Astrocyte of the spinal cord (primary cell): ENCODE measurements at regions not wholly inside any gene's neighbourhood (a gene's known extent, or its start where the extent isn't known, plus 50 kb on each side); places are given as distances from the start of the nearest gene placed in this dataset.
A peak's percentile ranks its signal among the peaks of the same experiment; 100 is the strongest.

Experiments
- DNase-seq: peaks from one replicate; pipeline ENCODE4 v3.0.0; 2011; ENCODE audit warnings: low read depth, low spot score
- H3K4me3 ChIP-seq: 2 replicates; pipeline ENCODE4 v1.5.1; 2011; ENCODE audit warnings: low read depth, mild to moderate bottlenecking, low read length, moderate library complexity
- in situ Hi-C: cut with HindIII; loops from 2 replicates; pipeline ENCODE4 v1.10.0; 2017; ENCODE audit warnings: low sequenced_read_pairs
- TF ChIP-seq, protein P1 (sequence below): IDR thresholded peaks from 2 replicates; pipeline ENCODE4 v1.5.1; 2012; ENCODE audit warnings: low read depth, mild to moderate bottlenecking, low read length, inconsistent platforms

DNA sequence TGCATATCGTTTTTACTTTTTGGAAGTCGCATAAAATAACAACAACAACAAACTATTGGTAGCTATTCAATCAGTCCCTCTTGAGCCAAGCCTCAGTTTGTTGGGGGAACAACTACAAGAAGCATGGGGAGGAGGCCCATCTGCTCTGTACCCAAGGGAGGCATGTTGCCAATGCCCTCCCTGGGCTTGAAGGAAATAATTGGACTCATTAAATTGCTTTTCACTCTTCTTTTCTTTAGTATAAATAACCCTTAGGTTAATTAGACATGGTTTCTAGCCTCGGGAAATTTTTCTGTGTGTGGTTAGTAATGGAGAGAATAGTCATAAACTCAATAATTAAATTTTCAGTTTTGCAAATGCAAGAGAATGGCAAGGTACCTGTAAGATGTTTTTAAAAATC is 500.7 kb downstream of the TLE4 start:
- TF ChIP-seq, protein P1, sequence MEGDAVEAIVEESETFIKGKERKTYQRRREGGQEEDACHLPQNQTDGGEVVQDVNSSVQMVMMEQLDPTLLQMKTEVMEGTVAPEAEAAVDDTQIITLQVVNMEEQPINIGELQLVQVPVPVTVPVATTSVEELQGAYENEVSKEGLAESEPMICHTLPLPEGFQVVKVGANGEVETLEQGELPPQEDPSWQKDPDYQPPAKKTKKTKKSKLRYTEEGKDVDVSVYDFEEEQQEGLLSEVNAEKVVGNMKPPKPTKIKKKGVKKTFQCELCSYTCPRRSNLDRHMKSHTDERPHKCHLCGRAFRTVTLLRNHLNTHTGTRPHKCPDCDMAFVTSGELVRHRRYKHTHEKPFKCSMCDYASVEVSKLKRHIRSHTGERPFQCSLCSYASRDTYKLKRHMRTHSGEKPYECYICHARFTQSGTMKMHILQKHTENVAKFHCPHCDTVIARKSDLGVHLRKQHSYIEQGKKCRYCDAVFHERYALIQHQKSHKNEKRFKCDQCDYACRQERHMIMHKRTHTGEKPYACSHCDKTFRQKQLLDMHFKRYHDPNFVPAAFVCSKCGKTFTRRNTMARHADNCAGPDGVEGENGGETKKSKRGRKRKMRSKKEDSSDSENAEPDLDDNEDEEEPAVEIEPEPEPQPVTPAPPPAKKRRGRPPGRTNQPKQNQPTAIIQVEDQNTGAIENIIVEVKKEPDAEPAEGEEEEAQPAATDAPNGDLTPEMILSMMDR, result no peak
- DNase-seq, result no peak
- in situ Hi-C loops, result no loop called here
- no peak overlapping the region for H3K4me3 ChIP-seq

DNA sequence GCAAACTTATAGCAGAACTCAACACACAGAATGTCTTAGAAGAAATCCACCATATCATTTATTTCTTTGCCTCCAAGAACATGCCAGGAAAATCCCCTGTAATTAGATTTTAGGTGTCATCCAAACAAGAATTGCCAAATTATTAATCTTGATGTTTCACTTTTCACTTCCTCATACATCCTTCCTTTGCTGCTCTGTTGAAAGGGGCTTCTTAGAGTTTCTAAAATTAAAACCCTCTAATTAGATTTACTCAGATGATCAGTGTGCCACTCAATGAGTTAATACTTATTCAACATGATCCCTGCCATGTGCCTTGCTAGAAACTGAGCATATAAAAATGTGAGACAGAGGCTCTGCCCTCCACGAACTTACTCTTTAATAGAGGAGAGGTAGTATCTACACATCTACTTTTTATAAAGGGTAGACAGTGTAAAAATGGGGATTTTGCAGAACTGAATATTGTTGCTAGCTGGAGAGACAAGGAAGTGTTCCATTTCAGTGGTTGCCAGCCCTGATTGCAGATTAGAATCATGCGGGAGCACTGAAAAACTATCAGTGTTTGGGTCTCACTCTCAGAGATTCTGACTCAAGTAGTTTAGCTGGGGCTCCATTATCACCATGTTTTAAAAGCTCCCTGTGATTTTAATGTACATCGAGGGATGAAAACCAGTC is 498.4 kb downstream of the TLE4 start:
- DNase-seq, result no peak
- TF ChIP-seq, protein P1, result no peak
- no peak overlapping the region for H3K4me3 ChIP-seq
- in situ Hi-C loops, result no loop called here

DNA sequence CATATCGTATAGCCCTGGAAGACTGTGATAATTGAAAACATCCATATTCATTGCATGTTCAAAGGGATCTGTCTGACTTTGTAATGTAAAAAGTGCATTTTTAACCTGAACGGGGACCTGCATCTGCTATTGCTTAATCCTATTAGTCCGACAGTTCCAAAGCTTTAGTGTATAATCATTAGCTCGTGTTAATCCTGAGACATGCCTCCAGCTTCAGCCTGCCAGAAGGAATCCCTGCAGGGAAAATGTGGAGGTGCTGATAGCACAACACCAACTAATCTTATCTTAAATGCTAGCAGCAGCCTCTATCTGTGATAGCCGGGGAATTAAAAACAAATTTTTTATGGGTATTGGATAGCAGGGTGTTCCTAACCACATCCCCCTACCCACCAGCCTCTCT is 495.2 kb downstream of the TLE4 start:
- in situ Hi-C loops, result no loop called here
- no peak for DNase-seq
- no peak overlapping the region for H3K4me3 ChIP-seq
- TF ChIP-seq, protein P1, result no peak

DNA sequence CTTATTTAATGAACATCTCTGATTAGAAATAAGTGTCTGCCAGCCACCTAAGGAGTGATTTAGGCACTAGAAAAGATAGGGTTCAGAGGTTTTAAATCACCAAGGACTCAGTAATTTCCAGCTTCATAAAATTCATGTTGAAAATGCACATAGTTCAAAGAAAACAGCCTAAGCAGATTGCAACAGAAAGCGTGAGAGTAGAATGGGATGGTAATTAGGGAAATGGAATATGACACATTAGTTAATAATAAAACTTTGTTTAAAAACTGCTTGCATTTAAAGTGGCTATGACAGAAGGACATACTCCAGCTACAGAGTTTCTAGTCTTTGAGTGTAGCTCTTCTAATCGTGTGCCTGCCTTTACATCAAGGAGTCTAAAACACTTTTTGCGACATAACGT is 490.8 kb downstream of the TLE4 start:
- TF ChIP-seq, protein P1, result no peak
- H3K4me3 ChIP-seq, result no peak overlapping the region
- DNase-seq, result no peak
- in situ Hi-C loops, result no loop called here

DNA sequence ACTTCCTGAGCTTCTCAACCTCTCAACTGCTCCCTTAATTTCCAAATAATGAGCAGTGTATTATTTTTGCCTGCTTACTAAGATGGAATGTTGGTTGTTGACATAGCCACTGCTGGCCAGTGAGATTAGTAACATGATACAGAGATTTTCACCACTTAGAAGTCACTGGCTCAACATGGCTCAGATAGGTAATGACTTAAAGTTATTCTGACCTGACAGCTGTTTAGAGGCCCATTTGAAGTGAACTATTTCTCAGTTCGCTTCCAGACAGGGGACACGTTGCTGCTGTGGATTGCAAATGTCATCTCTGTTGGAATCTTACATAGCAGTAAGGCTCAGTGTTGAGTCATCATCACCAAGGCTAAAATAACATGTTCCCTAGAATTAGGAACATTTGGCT is 490.2 kb downstream of the TLE4 start:
- in situ Hi-C loops, result no loop called here
- DNase-seq, result peak; percentile 98
- no peak overlapping the region for H3K4me3 ChIP-seq
- TF ChIP-seq, protein P1, result no peak

DNA sequence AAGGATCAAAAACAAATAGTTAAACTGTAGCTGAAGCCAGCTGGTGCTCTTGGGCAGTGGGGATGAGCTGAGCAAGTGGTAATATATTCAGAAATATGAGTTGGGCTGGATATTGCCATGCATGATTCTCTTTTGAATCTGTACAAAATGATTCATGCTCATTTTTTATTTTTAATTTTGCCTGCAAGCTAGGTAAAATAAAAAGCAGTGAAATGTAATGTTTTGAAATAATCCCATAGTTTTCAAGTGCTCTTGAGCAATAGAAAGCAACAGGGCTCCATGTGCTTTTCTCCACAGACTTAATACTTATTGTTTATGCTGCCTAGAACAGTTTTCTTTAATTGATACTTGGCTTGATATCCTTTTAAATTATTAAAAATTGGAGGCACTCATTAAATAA is 489.3 kb downstream of the TLE4 start:
- no peak for DNase-seq
- no peak overlapping the region for H3K4me3 ChIP-seq
- TF ChIP-seq, protein P1, result no peak
- in situ Hi-C loops, result no loop called here
